ENCODE measurements at regions not wholly inside any gene's neighbourhood (a gene's known extent, or its start where the extent isn't known, plus 50 kb on each side); places are given as distances from the start of the nearest gene placed in this dataset.

DNA sequence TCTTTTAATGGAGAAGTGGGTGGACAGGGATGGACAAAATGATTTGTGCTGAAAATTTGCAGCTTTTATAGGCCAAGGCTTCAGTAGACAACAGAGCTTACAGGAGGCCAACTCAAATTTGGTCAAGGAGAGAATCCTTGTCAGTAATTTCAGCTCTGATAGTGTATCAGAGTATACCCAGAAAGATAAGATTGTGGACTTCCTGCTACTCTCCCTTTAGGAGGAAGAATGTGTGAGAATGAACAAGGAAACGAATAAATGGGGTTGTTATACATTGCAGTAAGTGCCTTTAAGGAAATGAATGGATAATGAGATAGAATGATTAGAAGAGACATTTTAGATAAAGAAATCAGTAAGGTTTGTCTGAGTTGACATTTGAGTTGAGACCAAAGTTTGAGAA is 519.9 kb downstream of the UTRN start:
- no peak for TF ChIP-seq POLR2A (IDR thresholded peaks at IDR 0.05)
- TF ChIP-seq, protein P1, sequence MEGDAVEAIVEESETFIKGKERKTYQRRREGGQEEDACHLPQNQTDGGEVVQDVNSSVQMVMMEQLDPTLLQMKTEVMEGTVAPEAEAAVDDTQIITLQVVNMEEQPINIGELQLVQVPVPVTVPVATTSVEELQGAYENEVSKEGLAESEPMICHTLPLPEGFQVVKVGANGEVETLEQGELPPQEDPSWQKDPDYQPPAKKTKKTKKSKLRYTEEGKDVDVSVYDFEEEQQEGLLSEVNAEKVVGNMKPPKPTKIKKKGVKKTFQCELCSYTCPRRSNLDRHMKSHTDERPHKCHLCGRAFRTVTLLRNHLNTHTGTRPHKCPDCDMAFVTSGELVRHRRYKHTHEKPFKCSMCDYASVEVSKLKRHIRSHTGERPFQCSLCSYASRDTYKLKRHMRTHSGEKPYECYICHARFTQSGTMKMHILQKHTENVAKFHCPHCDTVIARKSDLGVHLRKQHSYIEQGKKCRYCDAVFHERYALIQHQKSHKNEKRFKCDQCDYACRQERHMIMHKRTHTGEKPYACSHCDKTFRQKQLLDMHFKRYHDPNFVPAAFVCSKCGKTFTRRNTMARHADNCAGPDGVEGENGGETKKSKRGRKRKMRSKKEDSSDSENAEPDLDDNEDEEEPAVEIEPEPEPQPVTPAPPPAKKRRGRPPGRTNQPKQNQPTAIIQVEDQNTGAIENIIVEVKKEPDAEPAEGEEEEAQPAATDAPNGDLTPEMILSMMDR (IDR thresholded peaks at IDR 0.05): no peak
